KMS-11 (cell line): ENCODE measurements at regions not wholly inside any gene's neighbourhood (a gene's known extent, or its start where the extent isn't known, plus 50 kb on each side); places are given as distances from the start of the nearest gene placed in this dataset.

Experiments
- H2AFZ ChIP-seq: fragments of 200-600 bp; sonication (generic); 2 replicates; pipeline ENCODE4 v1.6.1; 2016; ENCODE audit warnings: antibody characterized with exemption, mixed run types, low read depth
- H3K27ac ChIP-seq: fragments of 200-600 bp; sonication (generic); 2 replicates; pipeline ENCODE4 v1.6.1; 2016; ENCODE audit warnings: mild to moderate bottlenecking, mixed run types
- H3K27me3 ChIP-seq: fragments of 200-600 bp; sonication (generic); 2 replicates; pipeline ENCODE4 v1.6.1; 2017; ENCODE audit warnings: mild to moderate bottlenecking, low read depth, mixed run types, moderate library complexity; ENCODE audit not compliant: insufficient read depth
- H3K36me3 ChIP-seq: fragments of 200-600 bp; sonication (generic); 2 replicates; pipeline ENCODE4 v1.6.1; 2017; ENCODE audit warnings: mild to moderate bottlenecking, mixed run types; ENCODE audit not compliant: insufficient read depth
- H3K4me1 ChIP-seq: fragments of 200-600 bp; sonication (generic); 2 replicates; pipeline ENCODE4 v1.6.1; 2016; ENCODE audit warnings: mild to moderate bottlenecking, low read depth, mixed run types; ENCODE audit not compliant: poor library complexity, severe bottlenecking
- H3K4me2 ChIP-seq: fragments of 200-600 bp; sonication (generic); 2 replicates; pipeline ENCODE4 v1.7.0; 2016; ENCODE audit warnings: mild to moderate bottlenecking, mixed run types
- H3K4me3 ChIP-seq: fragments of 200-600 bp; sonication (generic); IDR thresholded peaks from 2 replicates; pipeline ENCODE4 v1.6.1; 2017; ENCODE audit warnings: low read depth, low read length, mixed read lengths; ENCODE audit not compliant: insufficient read depth
- H3K79me2 ChIP-seq: fragments of 200-600 bp; sonication (generic); 2 replicates; pipeline ENCODE4 v1.6.1; 2016; ENCODE audit warnings: low read depth, mixed run types; ENCODE audit not compliant: insufficient read depth
- H3K9ac ChIP-seq: fragments of 200-600 bp; sonication (generic); 2 replicates; pipeline ENCODE4 v1.6.1; 2016; ENCODE audit warnings: mild to moderate bottlenecking, mixed run types
- H4K20me1 ChIP-seq: fragments of 200-600 bp; sonication (generic); 2 replicates; pipeline ENCODE4 v1.6.1; 2016; ENCODE audit warnings: mild to moderate bottlenecking, mixed run types; ENCODE audit not compliant: insufficient read depth
- CTCF ChIP-seq: fragments of 200-600 bp; sonication (generic); conservative IDR thresholded peaks from 2 replicates; pipeline ENCODE4 v1.6.1; 2017; ENCODE audit warnings: low read depth, mild to moderate bottlenecking, antibody characterized with exemption, low read length, moderate library complexity, mixed read lengths

DNA sequence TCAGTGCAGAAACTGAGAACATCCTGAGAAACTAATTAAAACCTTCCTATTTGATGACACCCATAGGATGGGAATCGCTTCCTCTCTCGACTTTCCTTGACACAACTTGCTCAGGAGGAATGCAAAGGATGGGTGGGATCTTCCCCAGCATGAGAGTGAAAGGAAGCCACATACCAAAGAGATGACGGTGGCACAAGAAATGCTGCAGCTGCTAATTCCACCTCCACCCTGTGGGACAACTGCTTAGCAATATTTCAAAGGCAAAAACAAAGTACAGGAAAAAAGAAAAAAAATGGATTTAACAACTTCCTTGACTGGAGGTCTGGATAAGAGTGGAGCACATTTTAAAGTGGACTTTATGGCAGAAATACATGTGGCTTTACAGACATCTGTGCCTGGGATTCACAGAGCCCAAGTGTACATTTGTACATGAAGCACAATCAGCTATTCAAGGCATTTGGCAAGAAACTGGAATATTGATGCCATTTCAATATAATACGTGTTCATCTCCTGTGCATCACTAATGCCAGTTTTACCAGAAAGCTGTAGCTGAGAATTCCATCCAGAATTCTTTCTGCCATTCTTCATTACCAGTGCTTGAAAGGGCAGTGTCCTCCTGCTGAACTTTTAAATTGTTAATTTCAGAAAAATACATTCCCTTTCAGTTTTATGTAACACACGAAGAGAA, 359.2 kb upstream of the ACTBL2 start:
- Histone ChIP-seq H3K27ac (no peak overlapping the region), H3K4me3 (no peak overlapping the region), H3K4me1 (no peaks in the 10 kb centered on the region), H3K4me2 (no peak overlapping the region), H4K20me1 (no peaks in the 10 kb centered on the region), H2AFZ (no peak overlapping the region), H3K9ac (no peak overlapping the region), H3K27me3 (no peaks in the 10 kb centered on the region), H3K36me3 (no peaks in the 10 kb centered on the region), H3K79me2 (no peaks in the 10 kb centered on the region)
- no peak for TF ChIP-seq CTCF

DNA sequence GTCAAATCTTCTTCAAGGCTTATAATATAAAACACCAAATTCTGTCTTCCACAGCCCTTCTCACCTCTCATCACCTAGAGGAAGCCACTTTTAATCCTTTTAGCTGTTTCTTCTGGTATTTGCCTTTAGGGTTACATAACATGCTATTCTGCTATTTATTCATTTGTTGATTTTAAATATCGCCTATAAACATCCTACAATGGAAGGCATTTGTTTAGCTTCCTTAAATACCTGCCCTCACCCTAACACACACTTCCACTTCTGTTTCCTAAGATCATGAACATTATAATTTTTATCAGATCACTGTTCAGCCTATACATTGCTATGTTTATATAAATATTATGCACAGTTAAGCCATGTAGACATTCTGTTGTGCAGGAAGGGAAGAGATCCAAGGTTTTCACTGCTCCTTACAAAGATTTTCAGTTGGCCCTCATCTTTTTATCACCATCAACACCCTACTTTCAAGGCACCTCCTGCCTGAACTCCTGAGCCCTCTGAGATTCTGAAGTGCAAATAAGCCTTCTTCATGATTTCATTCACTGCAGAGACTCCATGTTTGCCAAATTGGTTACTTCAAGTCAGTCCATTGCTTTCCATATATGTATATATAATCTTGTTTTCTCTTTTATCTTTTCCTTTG, 356.9 kb upstream of the ACTBL2 start:
- Histone ChIP-seq H3K4me1 (no peaks in the 10 kb centered on the region), H3K4me2 (no peak overlapping the region)
- TF ChIP-seq CTCF = no peak

DNA sequence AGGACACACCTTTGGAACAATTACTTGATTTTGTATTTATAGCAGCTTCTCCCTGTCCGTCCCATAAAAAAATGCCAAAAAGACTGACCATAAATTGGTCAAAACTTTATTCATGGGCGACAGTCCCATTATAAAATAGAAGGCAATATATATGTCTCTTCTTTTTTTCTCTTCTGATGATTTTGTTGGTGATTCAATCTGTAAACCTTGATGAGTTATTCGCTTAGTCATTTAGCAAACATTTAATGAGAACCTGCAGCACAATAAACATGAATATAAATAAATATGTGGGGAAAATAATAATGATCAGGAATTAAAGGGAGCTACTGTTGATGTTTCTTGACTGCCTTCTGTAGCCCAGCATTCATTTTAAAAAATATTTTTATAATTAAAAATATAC, 356.4 kb upstream of the ACTBL2 start:
- Histone ChIP-seq H2AFZ (no peak overlapping the region), H3K4me3 (no peak overlapping the region), H3K36me3 (no peaks in the 10 kb centered on the region), H4K20me1 (no peaks in the 10 kb centered on the region), H3K4me2 (no peak overlapping the region), H3K4me1 (no peaks in the 10 kb centered on the region), H3K27me3 (no peaks in the 10 kb centered on the region), H3K79me2 (no peaks in the 10 kb centered on the region), H3K9ac (no peak overlapping the region), H3K27ac (no peak overlapping the region)
- TF ChIP-seq CTCF = no peak

More for the DNA sequence above, 356.9 kb upstream of the ACTBL2 start:
- H3K4me3 ChIP-seq = no peak overlapping the region
- no peaks in the 10 kb centered on the region for H3K79me2 ChIP-seq
- no peak overlapping the region for H3K9ac ChIP-seq
- no peak overlapping the region for H2AFZ ChIP-seq
- no peaks in the 10 kb centered on the region for H4K20me1 ChIP-seq
- H3K27ac ChIP-seq = no peak overlapping the region
- H3K27me3 ChIP-seq = no peaks in the 10 kb centered on the region
- H3K36me3 ChIP-seq = no peaks in the 10 kb centered on the region

GRCh38 chr5:57836921-57837320, 354.3 kb upstream of the ACTBL2 start:
- Histone ChIP-seq H3K27me3 (no peaks in the 10 kb centered on the region), H3K27ac (no peak overlapping the region), H4K20me1 (no peaks in the 10 kb centered on the region), H3K4me2 (no peak overlapping the region), H3K4me1 (no peaks in the 10 kb centered on the region), H3K9ac (no peak overlapping the region), H3K79me2 (no peaks in the 10 kb centered on the region), H3K4me3 (no peak overlapping the region), H3K36me3 (no peaks in the 10 kb centered on the region), H2AFZ (no peak overlapping the region)
- no peak for TF ChIP-seq CTCF
